ENCODE measurements at regions not wholly inside any gene's neighbourhood (a gene's known extent, or its start where the extent isn't known, plus 50 kb on each side); places are given as distances from the start of the nearest gene placed in this dataset.

DNA sequence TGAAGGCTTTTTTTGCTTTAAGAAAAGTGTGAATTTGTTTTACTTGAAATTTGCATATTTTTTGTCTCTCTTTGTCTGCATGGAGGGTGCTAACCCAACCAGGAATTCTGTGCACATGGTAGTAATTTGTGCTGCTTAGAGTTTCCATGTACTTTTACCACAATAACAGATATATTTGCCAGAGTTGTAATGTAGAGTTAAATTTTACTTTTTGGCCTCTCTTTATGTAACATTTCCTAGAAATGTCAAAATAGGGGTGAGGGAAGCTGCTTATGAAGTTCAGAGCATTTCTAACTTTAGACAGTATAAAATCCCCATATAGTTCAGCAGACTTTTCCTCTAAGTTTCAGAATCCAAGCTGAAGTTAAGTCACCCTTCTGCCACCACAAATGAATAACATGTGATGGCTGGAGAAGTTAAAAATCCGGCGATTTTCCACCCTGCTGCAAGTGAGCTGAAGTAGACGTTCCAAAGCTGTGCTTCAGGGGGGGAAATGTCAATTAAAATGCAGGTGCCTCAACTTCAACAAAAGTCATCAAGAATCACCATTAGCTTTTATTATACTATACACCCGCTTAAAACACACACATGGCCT is 385.7 kb upstream of the NR2F2 start:
- no peak for DNase-seq

DNA sequence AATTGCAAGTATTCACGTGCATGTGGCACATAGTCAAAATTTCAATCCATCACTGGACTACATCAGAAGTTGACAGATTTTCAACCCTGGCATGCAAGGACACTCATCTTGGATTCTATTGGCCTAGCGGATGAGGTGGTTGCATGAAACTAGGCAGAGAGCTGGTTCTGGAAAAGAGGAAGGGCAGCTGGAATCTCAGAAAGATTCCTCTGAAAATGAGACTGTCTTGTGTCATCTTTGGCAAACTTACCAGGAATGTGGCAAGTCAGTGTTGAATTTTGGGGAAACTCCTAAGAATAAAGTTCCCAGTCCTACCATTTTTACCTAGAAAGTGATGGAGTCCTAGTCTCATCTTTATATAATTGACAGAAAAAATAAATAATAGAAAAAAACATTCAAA is 384.3 kb upstream of the NR2F2 start:
- no peak for DNase-seq

GRCh38 chr15:95946926-95947325 is 383.6 kb upstream of the NR2F2 start:
- DNase-seq = no peak

GRCh38 chr15:95948411-95948810 is 382.1 kb upstream of the NR2F2 start:
- peak; percentile 51 for DNase-seq

DNA sequence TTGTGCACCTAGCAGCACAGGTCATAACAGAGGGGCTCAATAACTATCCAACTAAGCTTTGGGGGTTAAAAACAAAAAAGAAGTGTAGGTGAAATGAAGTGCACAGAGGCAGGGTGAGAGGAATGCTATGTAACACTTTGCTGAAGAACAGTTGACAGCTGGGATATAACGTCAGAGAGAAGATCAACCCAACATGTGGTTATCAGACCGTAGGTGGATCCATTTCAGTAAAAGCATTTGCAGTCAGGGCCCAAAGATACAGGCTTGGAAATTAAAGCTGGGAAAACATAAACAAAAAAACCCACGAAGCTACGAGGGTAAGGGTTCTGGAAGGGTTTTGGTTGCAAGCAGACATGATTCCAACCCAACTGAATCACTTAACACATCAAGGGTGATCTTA is 377.5 kb upstream of the NR2F2 start:
- no peak for DNase-seq

DNA sequence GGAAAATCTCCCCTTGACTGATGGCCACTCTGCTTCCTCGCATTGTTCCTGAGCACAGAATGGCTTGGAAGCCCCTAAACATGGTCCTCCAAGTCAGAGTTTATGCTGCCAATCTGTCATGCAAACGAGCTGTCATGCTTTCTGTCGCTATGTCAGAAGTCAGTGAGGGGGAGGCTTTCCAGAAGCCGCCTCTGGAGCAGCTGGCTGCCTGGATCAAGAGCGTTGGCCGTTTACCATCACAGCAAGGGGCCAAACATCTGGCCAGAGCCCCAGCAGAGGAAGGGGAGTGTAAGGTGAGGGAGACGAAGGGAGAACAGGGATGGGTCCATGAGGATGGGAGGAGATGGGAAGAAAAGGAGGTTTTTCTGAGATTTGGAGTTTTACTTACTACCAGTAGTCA is 372.6 kb upstream of the NR2F2 start:
- DNase-seq = no peak

DNA sequence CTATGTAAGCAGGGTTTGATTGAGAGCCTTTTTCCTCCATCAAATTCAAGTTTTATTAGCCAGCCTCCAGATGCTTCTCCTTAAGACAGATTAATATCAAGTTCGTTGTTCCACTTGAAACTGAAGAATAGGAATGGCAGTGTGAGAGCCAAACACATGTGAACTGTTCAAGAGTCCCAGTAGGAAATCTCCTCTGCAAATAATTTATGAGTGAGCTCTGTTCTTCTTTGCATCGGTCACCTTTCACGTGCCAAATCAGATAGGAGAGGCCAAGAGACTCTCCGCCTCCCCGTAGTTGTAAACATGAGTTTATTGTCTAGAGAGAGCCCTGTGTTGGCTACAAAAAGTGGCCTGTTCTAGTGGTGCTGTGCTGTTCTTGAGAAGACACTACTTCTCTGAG is 372.1 kb upstream of the NR2F2 start:
- DNase-seq = no peak

- DNase-seq = no peak
These were observed 361.6 kb upstream of the NR2F2 start for GRCh38 chr15:95968856-95969255.

DNA sequence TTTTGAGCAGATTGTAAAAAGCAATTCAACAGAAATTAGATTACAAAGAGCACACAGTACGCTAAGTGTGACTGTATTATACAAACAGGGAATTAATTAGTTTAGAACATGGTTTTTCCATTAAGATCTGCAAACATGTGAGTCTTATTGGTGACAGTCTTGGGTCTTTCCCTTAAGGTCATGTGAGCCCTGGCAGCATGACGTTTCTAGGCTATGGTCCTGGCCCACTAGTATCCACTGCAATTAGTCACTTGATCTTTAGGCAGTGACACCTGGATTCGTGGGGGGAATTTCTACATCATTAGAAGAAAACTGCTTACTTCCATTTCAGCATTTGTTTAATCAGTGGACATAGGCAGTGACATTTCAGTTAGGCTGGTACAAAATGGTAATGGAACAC is 360.2 kb upstream of the NR2F2 start:
- no peak for DNase-seq

GRCh38 chr15:95972041-95972553 is 358.4 kb upstream of the NR2F2 start:
- no peak for DNase-seq

DNA sequence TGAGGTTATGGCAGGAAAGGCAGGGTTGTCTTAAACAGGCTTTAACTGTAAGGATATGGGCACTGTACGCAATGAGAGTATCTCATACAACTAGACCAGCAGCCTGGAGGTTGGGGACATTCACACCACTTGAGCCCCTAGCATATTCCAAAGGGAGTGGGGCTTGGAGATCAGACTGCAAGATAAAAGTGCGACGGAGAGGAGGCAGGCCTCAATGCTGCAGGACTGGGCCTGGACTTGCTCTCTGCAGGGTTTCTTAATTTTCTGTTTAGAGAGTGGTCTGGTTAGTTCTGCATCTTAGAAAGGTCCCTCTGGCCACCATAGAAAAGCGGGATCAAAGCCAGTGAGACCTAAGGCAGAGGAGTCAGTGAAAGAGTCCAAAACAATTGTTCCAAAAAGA is 357.7 kb upstream of the NR2F2 start:
- no peak for DNase-seq

- no peak for DNase-seq
These were observed 356.8 kb upstream of the NR2F2 start for GRCh38 chr15:95973566-95974256.

DNA sequence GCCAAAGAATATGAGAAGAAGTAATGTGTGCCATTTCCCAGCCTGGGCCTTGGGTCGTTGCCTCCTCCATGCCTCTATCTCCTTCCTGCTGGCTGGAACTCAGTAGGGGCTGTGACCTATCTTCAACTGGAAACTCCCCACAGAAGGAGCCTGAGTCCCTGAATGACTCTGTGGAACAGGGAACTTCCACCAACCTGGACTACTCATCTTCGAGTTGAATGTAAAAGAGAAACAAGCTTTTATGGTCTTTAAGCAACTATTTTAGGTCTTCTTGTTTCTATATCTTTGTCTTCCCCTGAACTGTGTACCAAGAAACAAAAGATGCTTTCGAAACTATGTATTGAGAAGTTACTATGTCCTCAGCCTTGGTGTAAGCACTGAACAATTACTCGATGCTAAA is 355.3 kb upstream of the NR2F2 start:
- no peak for DNase-seq

GRCh38 chr15:95979286-95979685 is 351.2 kb upstream of the NR2F2 start:
- no peak for DNase-seq

DNA sequence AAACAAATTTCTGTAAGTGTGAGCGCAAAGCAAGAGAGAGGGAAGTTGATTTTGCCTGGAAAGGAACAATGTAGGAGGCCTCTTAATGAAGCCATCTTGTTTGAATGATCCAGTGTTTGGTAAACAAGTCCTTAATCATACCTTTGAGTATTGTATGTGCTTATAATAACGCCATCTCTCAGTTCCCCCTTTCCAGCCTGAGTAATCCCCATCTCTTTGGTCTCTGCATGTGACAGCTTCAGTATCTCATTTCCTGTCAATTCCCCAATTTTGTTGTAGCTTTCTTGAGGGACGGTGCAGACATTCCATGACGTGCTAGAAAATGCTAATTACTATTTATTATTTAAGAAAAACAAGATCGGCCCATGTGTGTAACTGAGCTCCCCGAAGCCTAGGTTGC is 349.3 kb upstream of the NR2F2 start:
- no peak for DNase-seq

GRCh38 chr15:95987299-95987698 is 343.2 kb upstream of the NR2F2 start:
- DNase-seq = no peak

- no peak for DNase-seq
These were observed 342.5 kb upstream of the NR2F2 start for GRCh38 chr15:95987886-95988573.

GRCh38 chr15:95988574-95988887 is 342.0 kb upstream of the NR2F2 start:
- no peak for DNase-seq

DNA sequence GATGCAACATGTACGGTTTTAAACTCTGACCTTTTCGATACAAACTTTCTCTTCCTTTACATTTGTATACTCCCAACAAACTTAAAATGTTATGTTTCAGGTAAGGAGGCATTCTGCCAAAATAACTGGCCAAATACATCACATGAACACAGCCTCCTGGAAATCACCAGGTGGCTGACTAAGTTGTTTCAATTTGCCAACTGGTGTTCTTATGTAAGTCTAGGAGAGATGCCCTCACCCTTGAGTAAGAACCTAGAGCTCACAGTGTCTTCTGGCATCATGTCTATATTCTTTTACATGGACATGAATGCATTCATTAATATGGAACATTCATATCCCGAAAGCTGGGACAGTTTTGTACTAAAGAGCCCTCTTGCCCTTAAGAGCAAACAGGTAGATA is 341.1 kb upstream of the NR2F2 start:
- no peak for DNase-seq

DNA sequence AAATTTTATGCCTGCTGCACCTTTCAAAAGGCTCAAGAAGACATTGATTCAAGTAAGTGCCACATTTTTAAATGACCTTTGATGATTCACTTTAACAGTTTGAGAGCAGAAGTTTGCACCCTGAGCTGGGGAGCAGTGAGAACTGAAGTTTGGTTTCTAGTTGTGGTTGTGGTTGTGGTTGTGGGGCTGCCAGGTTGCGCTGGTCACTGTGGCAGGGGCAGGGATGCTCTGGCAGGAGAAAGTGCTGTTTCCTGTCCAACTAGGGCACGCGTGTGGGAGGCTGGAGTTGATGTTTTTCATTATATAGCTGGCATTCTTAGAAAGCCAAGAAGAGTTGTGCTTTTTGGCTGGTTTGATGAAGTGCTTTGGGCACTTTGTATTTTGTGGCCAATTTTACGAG is 339.7 kb upstream of the NR2F2 start:
- DNase-seq = no peak

DNA sequence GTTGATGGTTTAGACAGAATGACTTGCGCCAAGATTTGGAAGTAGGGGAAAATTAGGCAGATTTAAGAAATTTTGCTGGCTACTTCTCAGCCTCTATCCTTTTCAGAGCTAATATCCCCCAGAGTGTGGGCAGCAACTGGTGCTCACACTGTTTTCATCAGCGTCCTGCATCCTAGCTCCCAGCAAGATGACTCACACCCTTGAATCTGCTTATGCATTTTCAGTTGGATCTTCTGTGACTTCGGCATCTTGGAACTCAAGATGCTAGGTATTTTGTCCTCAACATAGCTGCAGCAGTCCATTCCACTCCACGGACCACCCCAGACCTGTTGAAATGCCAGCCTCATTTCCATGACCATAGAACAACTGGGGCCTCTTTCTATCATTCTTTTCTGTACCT is 336.1 kb upstream of the NR2F2 start:
- DNase-seq = no peak

GRCh38 chr15:95995375-95996168 is 334.9 kb upstream of the NR2F2 start:
- DNase-seq = no peak

- DNase-seq = no peak
These were observed 334.0 kb upstream of the NR2F2 start for GRCh38 chr15:95996494-95996893.

DNA sequence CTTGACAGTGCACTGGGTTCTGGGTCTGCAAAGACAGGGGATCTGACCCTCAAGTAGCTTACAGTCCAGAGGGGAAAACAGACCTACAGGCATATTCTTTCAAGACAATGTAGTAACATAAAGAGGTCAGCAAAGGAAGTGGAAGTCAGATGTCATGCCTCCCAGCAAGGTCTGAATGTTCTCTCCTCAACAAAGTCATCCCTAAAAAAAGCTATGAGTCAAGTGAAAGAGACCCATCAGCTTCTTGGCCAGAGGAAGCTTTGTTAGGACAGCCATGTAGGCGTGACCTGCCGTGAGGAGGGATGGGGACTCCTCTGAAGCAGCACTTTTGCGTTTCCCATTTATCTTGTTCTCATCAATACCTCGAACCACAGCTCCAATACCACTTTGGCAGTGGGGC is 331.6 kb upstream of the NR2F2 start:
- no peak for DNase-seq
